ENCODE measurements at regions not wholly inside any gene's neighbourhood (a gene's known extent, or its start where the extent isn't known, plus 50 kb on each side); places are given as distances from the start of the nearest gene placed in this dataset.

- Histone ChIP-seq H3K36me3 (ENCODE audit: control insufficient read depth, insufficient read depth, low read length) (no peaks in the 10 kb centered on the region), H3K9ac (ENCODE audit: low read length) (no peak overlapping the region), H3K27ac (ENCODE audit: low read depth, low read length) (no peak overlapping the region), H3K4me3 (ENCODE audit: low read length) (no peak overlapping the region), H3K4me1 (ENCODE audit: control insufficient read depth, insufficient read depth, low read length) (no peaks in the 10 kb centered on the region), H3K27me3 (ENCODE audit: control insufficient read depth, insufficient read depth, low read length) (no peaks in the 10 kb centered on the region)
Observed at GRCh38 chr15:35596285-35596684, 50.3 kb upstream of the DPH6 start.

- H3K9ac ChIP-seq (ENCODE audit: low read length), result no peak overlapping the region
- no peak overlapping the region for H3K4me3 ChIP-seq (ENCODE audit: low read length)
- no peaks in the 10 kb centered on the region for H3K4me1 ChIP-seq (ENCODE audit: control insufficient read depth, insufficient read depth, low read length)
- no peaks in the 10 kb centered on the region for H3K36me3 ChIP-seq (ENCODE audit: control insufficient read depth, insufficient read depth, low read length)
- H3K27me3 ChIP-seq (ENCODE audit: control insufficient read depth, insufficient read depth, low read length), result no peaks in the 10 kb centered on the region
- H3K27ac ChIP-seq (ENCODE audit: low read depth, low read length), result no peak overlapping the region
Observed at GRCh38 chr15:35602836-35603235, 56.9 kb upstream of the DPH6 start.

GRCh38 chr15:35603301-35603700 lies 57.3 kb upstream of the DPH6 start:
- Histone ChIP-seq H3K27ac (ENCODE audit: low read depth, low read length) (no peak overlapping the region), H3K4me3 (ENCODE audit: low read length) (no peak overlapping the region), H3K9ac (ENCODE audit: low read length) (no peak overlapping the region), H3K36me3 (ENCODE audit: control insufficient read depth, insufficient read depth, low read length) (no peaks in the 10 kb centered on the region), H3K27me3 (ENCODE audit: control insufficient read depth, insufficient read depth, low read length) (no peaks in the 10 kb centered on the region), H3K4me1 (ENCODE audit: control insufficient read depth, insufficient read depth, low read length) (no peaks in the 10 kb centered on the region)

- Histone ChIP-seq H3K4me1 (ENCODE audit: control insufficient read depth, insufficient read depth, low read length) (no peaks in the 10 kb centered on the region), H3K9ac (ENCODE audit: low read length) (no peak overlapping the region), H3K27me3 (ENCODE audit: control insufficient read depth, insufficient read depth, low read length) (no peaks in the 10 kb centered on the region)
Observed at GRCh38 chr15:35603856-35604255, 57.9 kb upstream of the DPH6 start.

GRCh38 chr15:35605764-35606449 lies 59.9 kb upstream of the DPH6 start:
- no peak overlapping the region for H3K27ac ChIP-seq (ENCODE audit: low read depth, low read length)
- no peak overlapping the region for H3K9ac ChIP-seq (ENCODE audit: low read length)
- H3K27me3 ChIP-seq (ENCODE audit: control insufficient read depth, insufficient read depth, low read length), result no peaks in the 10 kb centered on the region
- H3K4me1 ChIP-seq (ENCODE audit: control insufficient read depth, insufficient read depth, low read length), result no peaks in the 10 kb centered on the region
- no peak overlapping the region for H3K4me3 ChIP-seq (ENCODE audit: low read length)
- no peaks in the 10 kb centered on the region for H3K36me3 ChIP-seq (ENCODE audit: control insufficient read depth, insufficient read depth, low read length)

More at GRCh38 chr15:35603856-35604255, 57.9 kb upstream of the DPH6 start:
- no peak overlapping the region for H3K4me3 ChIP-seq (ENCODE audit: low read length)
- H3K36me3 ChIP-seq (ENCODE audit: control insufficient read depth, insufficient read depth, low read length), result no peaks in the 10 kb centered on the region
- no peak overlapping the region for H3K27ac ChIP-seq (ENCODE audit: low read depth, low read length)

GRCh38 chr15:35606450-35606779 lies 60.5 kb upstream of the DPH6 start:
- no peak overlapping the region for H3K27ac ChIP-seq (ENCODE audit: low read depth, low read length)
- no peaks in the 10 kb centered on the region for H3K36me3 ChIP-seq (ENCODE audit: control insufficient read depth, insufficient read depth, low read length)

GRCh38 chr15:35616498-35617271 lies 70.7 kb upstream of the DPH6 start:
- H3K4me3 ChIP-seq (ENCODE audit: low read length), result no peak overlapping the region
- H3K27me3 ChIP-seq (ENCODE audit: control insufficient read depth, insufficient read depth, low read length), result no peaks in the 10 kb centered on the region
- no peaks in the 10 kb centered on the region for H3K4me1 ChIP-seq (ENCODE audit: control insufficient read depth, insufficient read depth, low read length)
- no peak overlapping the region for H3K27ac ChIP-seq (ENCODE audit: low read depth, low read length)
- H3K9ac ChIP-seq (ENCODE audit: low read length), result no peak overlapping the region
- no peaks in the 10 kb centered on the region for H3K36me3 ChIP-seq (ENCODE audit: control insufficient read depth, insufficient read depth, low read length)

More at GRCh38 chr15:35606450-35606779, 60.5 kb upstream of the DPH6 start:
- Histone ChIP-seq H3K27me3 (ENCODE audit: control insufficient read depth, insufficient read depth, low read length) (no peaks in the 10 kb centered on the region), H3K9ac (ENCODE audit: low read length) (no peak overlapping the region), H3K4me3 (ENCODE audit: low read length) (no peak overlapping the region), H3K4me1 (ENCODE audit: control insufficient read depth, insufficient read depth, low read length) (no peaks in the 10 kb centered on the region)

GRCh38 chr15:35618260-35619188 lies 72.6 kb upstream of the DPH6 start:
- no peak overlapping the region for H3K9ac ChIP-seq (ENCODE audit: low read length)
- H3K27ac ChIP-seq (ENCODE audit: low read depth, low read length), result no peak overlapping the region
- H3K4me3 ChIP-seq (ENCODE audit: low read length), result no peak overlapping the region
- H3K27me3 ChIP-seq (ENCODE audit: control insufficient read depth, insufficient read depth, low read length), result no peaks in the 10 kb centered on the region
- no peaks in the 10 kb centered on the region for H3K36me3 ChIP-seq (ENCODE audit: control insufficient read depth, insufficient read depth, low read length)
- H3K4me1 ChIP-seq (ENCODE audit: control insufficient read depth, insufficient read depth, low read length), result no peaks in the 10 kb centered on the region

GRCh38 chr15:35622641-35623340 lies 76.8 kb upstream of the DPH6 start:
- H3K4me3 ChIP-seq (ENCODE audit: low read length), result no peak overlapping the region
- no peak overlapping the region for H3K27ac ChIP-seq (ENCODE audit: low read depth, low read length)
- no peaks in the 10 kb centered on the region for H3K36me3 ChIP-seq (ENCODE audit: control insufficient read depth, insufficient read depth, low read length)
- no peak overlapping the region for H3K9ac ChIP-seq (ENCODE audit: low read length)
- H3K27me3 ChIP-seq (ENCODE audit: control insufficient read depth, insufficient read depth, low read length), result no peaks in the 10 kb centered on the region
- peaks cover 7% of the 10 kb centered on the region for H3K4me1 ChIP-seq (ENCODE audit: control insufficient read depth, insufficient read depth, low read length)

- Histone ChIP-seq H3K4me1 (ENCODE audit: control insufficient read depth, insufficient read depth, low read length) (peaks cover 7% of the 10 kb centered on the region), H3K9ac (ENCODE audit: low read length) (no peak overlapping the region), H3K27ac (ENCODE audit: low read depth, low read length) (no peak overlapping the region), H3K27me3 (ENCODE audit: control insufficient read depth, insufficient read depth, low read length) (no peaks in the 10 kb centered on the region), H3K36me3 (ENCODE audit: control insufficient read depth, insufficient read depth, low read length) (no peaks in the 10 kb centered on the region), H3K4me3 (ENCODE audit: low read length) (no peak overlapping the region)
Observed at GRCh38 chr15:35624881-35625280, 78.9 kb upstream of the DPH6 start.

- H3K36me3 ChIP-seq (ENCODE audit: control insufficient read depth, insufficient read depth, low read length), result no peaks in the 10 kb centered on the region
- no peak overlapping the region for H3K27ac ChIP-seq (ENCODE audit: low read depth, low read length)
- no peaks in the 10 kb centered on the region for H3K27me3 ChIP-seq (ENCODE audit: control insufficient read depth, insufficient read depth, low read length)
- H3K4me1 ChIP-seq (ENCODE audit: control insufficient read depth, insufficient read depth, low read length), result peaks cover 7% of the 10 kb centered on the region
- no peak overlapping the region for H3K4me3 ChIP-seq (ENCODE audit: low read length)
- no peak overlapping the region for H3K9ac ChIP-seq (ENCODE audit: low read length)
Observed at GRCh38 chr15:35626571-35627318, 80.8 kb upstream of the DPH6 start.
